Brain pericyte (primary cell): ENCODE measurements at regions not wholly inside any gene's neighbourhood (a gene's known extent, or its start where the extent isn't known, plus 50 kb on each side); places are given as distances from the start of the nearest gene placed in this dataset.

Source experiments
- DNase-seq: peaks from one replicate; pipeline ENCODE4 v3.0.0-alpha.2; 2012; ENCODE audit warnings: low read depth, low spot score

GRCh38 chr2:47315475-47315874, 53.6 kb upstream of the EPCAM start:
- no peak for DNase-seq

DNA sequence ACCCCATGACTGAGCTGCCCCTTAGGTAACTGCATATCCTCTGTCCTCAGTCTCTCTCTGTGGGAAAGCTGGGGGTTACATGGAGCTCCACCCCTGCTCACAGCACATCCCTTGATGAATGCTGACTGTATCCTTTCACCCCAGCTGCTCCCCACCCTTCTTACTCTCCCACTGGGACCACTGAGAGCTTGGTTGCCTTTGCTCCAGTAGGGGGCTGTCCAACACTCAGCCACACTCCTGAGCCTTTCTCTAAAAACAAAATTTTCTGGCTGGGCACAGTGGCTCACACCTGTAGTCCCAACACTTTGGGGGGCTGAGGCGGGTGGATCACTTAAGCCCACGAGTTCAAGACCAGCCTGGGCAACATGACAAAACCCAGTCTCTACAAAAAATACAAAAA, 55.4 kb upstream of the EPCAM start:
- DNase-seq = no peak

DNA sequence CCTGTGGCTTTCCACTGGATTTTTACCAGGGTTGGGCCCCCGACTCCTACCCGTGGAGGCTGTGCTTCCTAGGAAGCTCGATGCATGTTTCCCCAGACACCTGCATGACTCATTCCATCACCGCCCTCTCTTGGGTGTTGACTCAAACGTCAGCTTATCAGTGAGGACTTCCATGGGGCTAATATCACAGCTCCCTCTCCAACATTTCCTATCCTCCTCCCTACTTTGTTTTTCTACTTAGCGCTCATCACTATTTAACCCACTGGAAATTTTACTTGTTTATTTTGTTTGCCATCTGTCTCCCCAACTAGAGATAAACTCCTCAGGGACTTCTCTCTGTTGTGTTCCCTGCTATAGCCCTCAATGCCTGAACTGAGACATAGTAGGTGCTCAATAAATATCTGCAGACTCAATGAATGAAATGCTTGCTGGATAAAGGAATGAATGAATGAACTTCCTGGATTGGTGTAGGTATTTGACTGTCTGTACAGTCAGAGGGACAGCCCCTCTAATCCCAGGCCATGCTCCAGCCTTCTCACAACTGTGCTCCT, 55.9 kb upstream of the EPCAM start:
- no peak for DNase-seq

- DNase-seq = no peak
These were observed 56.6 kb upstream of the EPCAM start for GRCh38 chr2:47312491-47312850.

DNA sequence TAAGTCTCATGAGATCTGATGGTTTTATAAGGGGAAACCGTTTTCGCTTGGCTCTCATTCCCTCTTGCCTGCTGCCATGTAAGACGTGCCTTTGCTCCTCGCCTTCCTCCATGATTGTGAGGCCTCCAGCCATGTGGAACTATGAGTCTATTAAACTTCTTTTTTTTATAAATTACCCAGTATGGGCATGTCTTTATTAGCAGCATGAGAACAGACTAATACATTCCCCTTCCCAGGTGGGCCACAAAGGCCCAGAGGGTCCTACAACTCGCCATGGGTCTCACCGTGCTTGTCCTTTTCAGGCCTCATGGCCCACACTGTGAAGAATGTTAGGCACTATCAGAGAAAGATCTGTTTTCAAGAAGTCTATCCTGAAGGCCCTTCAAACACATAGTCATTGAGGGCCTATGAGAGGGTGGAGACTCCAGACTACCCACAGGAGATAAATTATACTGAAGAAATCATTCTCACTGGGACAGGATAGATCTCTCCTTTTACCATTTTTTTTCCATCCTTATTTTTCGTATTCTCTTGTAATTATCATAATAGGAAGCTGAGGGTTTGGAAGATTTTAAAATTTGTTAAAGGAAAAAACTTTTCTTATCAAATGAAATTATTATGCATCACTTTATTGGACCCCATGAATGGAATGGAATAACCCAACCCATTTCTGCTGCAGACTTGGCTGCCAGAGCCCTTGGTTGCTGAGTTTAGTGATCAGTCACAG, 57.2 kb upstream of the EPCAM start:
- DNase-seq = no peak

GRCh38 chr2:47310801-47311560, 58.1 kb upstream of the EPCAM start:
- no peak for DNase-seq

DNA sequence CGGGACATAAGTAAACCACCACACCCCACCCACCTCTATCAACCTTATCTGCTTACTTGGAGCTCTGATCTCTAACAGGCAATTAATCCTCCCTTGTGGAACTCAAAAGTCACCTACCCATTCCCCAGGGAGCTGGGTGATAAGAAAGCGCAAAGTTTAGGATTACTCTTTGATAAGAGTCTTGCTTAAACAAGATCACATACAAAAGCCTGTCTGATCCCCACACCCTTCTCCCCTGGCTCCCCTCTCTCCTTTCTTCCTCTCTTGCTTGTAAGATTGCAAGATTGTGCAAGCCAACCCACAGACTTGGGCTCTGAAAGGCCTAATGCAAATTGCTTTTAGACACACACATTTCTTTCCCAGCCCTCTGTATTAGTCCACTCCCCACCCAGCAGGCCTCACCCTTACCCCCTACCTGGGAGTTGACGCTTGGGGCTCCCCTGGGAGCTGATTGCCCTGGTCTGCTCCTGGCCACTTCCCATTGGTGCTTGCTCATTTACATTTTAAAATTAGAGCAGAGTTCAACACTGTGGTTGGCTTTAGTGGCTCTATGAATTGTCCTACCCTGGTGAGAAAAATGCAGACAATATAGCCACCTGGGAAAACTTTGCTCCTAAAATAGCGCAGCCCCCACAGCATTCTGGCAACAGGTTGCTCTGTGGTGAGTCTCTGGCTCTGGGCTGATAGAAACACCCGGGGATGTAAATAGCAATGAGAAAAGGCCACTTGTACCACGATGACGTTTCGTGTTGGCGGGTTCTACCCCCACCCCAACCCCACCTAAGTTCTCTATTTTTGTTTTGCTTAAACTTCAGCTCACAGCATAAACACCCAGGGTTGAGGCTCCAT, 58.9 kb upstream of the EPCAM start:
- DNase-seq = no peak

- no peak for DNase-seq
These were observed 59.6 kb upstream of the EPCAM start for GRCh38 chr2:47309472-47309951.

DNA sequence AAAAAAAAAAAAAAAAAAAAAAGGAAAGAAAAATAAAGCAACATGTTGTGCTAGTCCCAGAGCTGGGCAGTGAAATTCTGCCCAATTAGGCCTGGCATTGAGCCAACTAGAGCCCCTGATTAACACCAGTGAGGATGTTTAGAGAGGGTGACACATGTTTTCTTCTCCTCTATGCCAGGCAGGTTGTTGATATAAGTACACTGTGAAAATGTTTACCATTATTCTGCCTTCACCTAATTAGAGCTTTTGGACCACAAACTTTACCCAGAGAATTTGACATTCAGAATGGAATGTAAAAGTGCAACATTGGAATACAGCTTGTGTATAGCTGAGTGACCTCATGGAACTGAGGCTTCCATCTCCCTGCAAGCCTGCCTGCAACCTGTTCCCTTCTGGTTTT, 62.0 kb upstream of the EPCAM start:
- no peak for DNase-seq

- no peak for DNase-seq
These were observed 64.5 kb upstream of the EPCAM start for GRCh38 chr2:47304654-47305053.

DNA sequence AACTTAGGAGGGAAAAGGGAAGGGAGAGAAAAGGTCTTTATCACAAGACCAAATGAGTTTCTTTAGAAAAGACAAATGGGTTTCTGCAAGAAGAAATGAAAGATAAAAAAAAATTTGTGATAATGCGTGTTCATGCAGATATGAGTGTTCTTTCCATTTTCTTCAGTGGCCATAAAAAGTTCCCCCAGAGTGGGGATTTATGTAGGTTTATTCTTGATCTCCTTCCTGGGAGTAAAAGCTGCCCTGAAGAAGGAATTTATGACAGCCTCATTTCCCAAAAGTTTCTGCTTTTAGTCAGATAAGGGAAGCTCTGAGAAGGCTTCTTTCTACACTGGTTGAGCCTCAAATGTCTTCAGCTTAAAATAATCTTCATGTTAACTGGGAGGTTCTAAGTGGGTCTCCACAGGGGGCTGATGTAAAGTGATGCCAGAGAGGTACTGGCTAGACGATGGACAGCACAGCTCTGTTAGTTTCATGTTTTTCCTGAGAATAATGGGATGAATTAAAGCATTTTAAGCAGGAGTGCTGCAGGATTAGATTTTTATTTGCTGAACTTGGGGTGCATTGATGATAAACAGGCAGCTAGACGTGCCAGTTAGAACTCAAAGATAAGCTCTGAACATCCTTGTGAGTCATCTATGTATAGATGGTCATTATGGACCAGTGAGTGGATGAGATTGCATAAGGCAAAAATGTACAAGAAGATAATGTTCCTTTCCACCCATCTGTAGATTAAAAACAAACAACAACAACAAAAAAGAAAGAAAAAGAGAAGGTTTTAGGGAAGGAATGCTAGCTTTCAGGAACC, 65.6 kb upstream of the EPCAM start:
- DNase-seq = no peak

DNA sequence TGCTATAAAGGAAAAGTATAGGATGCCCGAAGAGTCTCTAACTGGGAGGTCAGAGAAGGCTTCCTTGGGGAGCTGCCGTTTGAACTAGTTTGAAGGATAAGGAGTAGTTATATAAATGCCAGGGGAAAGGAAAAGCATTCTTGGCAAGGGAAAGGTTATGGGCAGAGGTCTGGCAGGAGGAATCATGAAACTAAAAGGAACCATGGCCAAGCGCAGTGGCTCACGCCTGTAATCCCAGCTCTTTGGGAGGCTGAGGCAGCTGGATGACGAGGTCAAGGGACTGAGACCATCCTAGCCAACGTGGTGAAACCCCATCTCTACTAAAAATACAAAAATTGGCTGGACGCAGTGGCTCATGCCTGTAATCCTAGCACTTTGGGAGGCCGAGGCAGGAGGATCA, 66.8 kb upstream of the EPCAM start:
- DNase-seq = no peak

DNA sequence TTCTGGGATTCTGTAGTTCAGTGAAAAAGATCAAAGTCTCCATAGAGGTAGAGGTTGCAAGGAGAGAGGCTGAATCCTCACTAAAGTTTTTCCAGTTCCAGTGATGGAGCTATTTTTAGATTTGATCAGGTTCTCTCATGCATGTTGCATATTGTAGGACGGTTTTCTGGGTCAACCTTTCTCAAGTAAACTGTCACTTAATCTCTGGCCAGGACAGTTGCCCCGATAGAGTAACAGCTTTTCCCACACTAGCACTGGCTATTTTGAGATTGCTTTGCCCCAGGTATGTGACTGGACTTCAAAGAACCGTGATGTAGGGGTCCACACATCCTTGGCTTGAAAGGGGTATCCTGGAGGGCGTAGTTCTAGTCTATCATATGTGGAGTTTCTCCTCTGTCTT, 67.4 kb upstream of the EPCAM start:
- no peak for DNase-seq

DNA sequence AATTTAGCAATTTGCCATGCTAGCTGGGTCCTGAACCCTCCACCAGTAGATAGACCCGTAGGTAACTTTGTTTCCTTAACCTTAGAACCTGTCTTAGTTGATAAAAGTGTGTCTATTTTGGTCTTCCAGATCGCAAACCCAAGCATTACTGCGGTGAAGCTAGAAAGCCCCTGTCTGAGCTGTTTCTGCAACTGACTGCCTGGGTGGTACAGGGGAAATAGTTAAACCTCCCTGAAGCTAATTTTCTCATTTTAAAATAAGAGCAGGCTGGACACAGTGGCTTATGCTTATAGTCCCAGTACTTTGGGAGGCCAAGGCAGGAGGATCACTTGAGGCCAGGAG, 67.9 kb upstream of the EPCAM start:
- DNase-seq = no peak

DNA sequence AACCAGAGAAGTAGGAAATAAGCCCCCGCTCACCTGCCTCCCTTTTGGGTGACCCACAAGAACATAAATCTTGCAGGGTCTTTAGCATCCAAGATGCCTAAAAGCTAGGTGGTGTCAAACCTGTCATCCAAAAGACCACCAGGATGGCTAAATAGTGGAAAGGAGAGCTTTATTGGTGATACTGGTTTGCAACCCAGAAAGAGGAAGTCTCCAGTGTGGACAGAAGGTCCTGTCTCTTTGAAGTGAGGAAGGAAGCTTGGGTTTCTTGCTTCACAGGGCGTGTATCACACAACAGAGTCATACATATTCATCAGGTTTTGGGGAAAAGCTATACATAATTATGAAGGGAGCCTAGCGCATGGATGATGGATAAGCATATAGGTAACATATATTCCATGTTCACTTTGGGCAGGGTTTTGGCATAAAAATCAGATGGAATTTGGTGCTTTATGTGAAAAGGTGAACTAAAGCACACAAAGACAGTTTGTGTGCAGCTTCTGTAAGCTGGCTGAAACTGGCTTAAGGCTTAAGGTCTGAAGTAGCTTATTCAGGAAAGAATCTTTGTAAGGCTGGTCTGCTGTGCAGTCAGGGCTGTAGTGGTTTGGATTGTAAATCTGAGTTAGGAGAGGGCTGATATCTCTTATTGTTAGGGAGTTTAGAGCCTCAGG, 68.4 kb upstream of the EPCAM start:
- DNase-seq = no peak

DNA sequence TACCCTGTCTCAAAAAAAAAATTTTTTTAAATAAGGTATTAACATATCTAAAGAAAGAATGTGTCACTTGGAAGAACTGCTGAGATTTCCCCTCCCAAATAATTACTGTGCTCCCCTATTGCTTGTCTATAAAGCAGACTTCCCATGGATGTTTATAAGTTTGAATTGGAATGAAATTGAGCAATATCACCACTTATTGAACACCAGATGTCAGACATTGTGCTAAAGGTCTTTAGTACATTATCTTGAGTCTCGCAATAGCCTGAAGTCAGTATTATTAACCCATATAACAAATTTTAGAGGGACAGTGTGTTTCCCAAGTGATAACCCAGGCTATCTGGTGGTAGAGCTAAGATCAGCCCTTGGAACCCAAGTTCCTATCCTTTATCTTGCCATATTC, 69.0 kb upstream of the EPCAM start:
- no peak for DNase-seq

DNA sequence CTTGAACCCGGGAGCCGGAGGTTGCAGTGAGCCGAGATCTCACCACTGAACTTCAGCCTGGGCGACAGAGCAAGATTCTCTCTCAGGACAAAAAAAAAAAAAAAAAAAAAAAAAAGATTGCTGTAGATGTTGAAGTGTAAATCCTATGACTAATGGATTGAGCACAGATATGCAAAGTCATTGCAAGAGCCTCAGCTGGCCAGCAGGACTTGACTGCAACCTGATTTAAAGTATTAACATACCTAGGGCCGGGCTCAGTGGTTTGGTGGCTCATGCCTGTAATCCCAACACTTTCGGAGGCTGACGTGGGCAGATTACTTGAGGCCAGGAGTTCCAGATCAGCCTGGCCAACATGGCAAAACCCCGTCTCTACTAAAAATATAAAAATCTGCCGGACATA, 69.6 kb upstream of the EPCAM start:
- no peak for DNase-seq

GRCh38 chr2:47298771-47299170, 70.3 kb upstream of the EPCAM start:
- no peak for DNase-seq

GRCh38 chr2:47297767-47298425, 71.2 kb upstream of the EPCAM start:
- DNase-seq = no peak

- DNase-seq = no peak
These were observed 73.0 kb upstream of the EPCAM start for GRCh38 chr2:47295981-47296635.
